Naive B cell (primary cell): ENCODE measurements at regions not wholly inside any gene's neighbourhood (a gene's known extent, or its start where the extent isn't known, plus 50 kb on each side); places are given as distances from the start of the nearest gene placed in this dataset.

Experiments used
- ATAC-seq, 2 donors: fragments of 150-1000 bp; cut with Tn5 transposase; 2 replicates each; pipeline ENCODE4 v1.10.0; 2021; ENCODE audit warnings: low read depth in 2 of 2, mild to moderate bottlenecking in 2 of 2, moderate library complexity in 2 of 2
- DNase-seq: peaks from one replicate; pipeline ENCODE4 v3.0.0; 2022
- H3K27ac Mint-ChIP-seq, 6 donors: one replicate each; pipeline ENCODE4 v1.8.0; 2020 to 2022; ENCODE audit warnings: mild to moderate bottlenecking in 6 of 6, mixed read lengths in 6 of 6, moderate library complexity in 5 of 6, inconsistent platforms in 2 of 6
- H3K27me3 Mint-ChIP-seq, 3 donors: one replicate each; pipeline ENCODE4 v1.8.0; 2021 to 2022; ENCODE audit warnings: mixed read lengths in 3 of 3, mild to moderate bottlenecking in 1 of 3
- H3K36me3 Mint-ChIP-seq, 2 donors: one replicate each; pipeline ENCODE4 v1.8.0; 2020 to 2022; ENCODE audit warnings: mixed read lengths in 2 of 2, inconsistent platforms in 1 of 2, mild to moderate bottlenecking in 1 of 2
- H3K4me1 Mint-ChIP-seq, 3 donors: one replicate each; pipeline ENCODE4 v1.8.0; 2020 to 2022; ENCODE audit warnings: mixed read lengths in 3 of 3, inconsistent platforms in 1 of 3, mild to moderate bottlenecking in 1 of 3, moderate library complexity in 1 of 3
- H3K4me3 Mint-ChIP-seq, 8 donors: one replicate each; pipeline ENCODE4 v1.8.0; 2020 to 2022; ENCODE audit warnings: mild to moderate bottlenecking in 8 of 8, mixed read lengths in 8 of 8, moderate library complexity in 8 of 8, inconsistent platforms in 2 of 8
- H3K9me3 Mint-ChIP-seq, 7 donors: one replicate each; pipeline ENCODE4 v1.8.0; 2020 to 2022; ENCODE audit warnings: mixed read lengths in 7 of 7, mild to moderate bottlenecking in 5 of 7, inconsistent platforms in 2 of 7, moderate library complexity in 1 of 7

DNA sequence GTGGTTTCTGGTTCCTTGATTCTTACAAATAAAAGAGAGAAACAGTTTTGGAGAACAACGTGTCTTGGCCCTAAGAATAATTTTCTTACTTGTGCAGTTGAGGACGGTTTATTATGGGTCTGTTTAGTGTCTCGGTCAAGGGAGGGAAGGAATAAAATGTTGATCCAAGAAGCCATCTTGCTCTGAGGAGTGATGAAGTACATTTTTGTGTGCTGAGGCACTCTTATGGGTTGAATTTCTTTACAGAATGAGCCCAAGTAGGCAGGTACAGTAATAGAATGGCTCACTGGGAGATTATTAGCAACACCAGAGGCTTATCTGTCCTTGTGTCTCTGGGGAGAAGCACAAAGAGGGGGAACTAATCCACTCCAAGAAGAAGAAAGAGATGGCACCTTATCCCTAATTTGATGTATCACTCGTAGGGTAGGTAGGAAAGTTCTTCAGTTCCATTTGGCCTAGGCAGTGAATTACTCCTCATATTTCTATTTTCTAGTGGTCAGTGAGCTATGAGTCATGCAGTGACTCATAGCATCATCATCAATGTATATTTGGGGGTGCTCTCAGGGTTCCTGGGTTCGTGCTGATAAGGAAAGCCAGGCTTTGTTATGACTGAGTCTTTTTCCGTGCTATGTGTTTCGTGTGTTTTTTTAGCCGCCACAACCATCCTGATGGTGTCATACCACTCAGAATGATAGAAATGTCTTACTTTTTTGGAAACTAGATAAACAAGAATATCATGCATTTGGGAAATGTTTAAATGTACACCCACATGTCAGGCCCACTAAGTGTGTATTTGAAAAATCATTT is 250.1 kb upstream of the CTAGE1 start:
- no peaks in the 10 kb centered on the region for H3K4me1 Mint-ChIP-seq
- H3K36me3 Mint-ChIP-seq, result no peaks in the 10 kb centered on the region
- DNase-seq, result no peak
- H3K27me3 Mint-ChIP-seq, result peaks cover 0 to 11% (median 9%) of the 10 kb centered on the region in 3 donors
- peaks cover 6 to 32% (median 21%) of the 10 kb centered on the region in 7 donors for H3K9me3 Mint-ChIP-seq
- no peak for ATAC-seq
- H3K4me3 Mint-ChIP-seq, result no peak overlapping the region
- H3K27ac Mint-ChIP-seq, result no peak overlapping the region

DNA sequence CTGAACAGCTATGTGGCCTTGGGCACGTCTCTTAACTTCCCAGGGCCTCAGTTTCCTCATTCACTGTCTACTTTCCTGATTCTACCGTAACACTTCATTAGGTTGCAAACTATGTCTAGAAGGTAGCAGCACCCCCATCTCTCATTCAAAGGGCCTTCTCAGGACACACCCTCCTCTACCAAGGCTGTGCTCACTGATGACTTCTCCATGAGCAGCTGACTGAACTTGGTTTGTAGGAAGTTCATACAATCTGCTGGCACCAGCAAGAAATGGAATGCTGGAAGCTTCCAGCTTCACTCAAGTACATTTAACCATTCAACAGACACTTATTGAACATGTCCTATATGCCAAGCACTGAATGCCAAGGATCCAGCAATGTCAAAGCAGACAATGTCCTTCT is 250.8 kb upstream of the CTAGE1 start:
- no peak for ATAC-seq
- Mint-ChIP-seq H3K4me1 (no peaks in the 10 kb centered on the region), H3K27ac (no peak overlapping the region), H3K27me3 (peaks cover 0 to 11% (median 9%) of the 10 kb centered on the region in 3 donors), H3K9me3 (peaks cover 0 to 25% (median 14%) of the 10 kb centered on the region in 7 donors), H3K36me3 (no peaks in the 10 kb centered on the region), H3K4me3 (no peak overlapping the region)
- no peak for DNase-seq

DNA sequence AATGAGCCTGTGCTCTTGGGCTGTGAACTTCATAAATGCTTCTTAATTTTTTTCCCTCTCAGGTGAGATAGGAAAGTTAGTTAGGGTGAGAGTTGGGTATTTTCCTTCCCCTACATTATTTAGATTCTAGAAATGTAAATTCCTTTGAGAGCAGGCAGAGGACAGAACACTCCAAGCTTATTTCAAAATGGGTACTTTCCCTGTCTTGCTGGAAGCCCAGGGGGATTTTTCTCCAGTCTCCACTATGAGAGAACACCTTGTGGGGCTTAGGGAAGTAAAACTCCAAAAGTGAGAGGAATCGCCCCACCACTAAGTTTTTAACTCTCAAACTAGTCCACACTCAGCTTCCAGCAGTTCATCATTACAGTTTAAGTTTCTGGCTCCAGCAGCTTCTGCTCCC is 253.2 kb upstream of the CTAGE1 start:
- H3K4me1 Mint-ChIP-seq, result peaks cover 0 to 5% (median 0%) of the 10 kb centered on the region in 3 donors
- H3K27ac Mint-ChIP-seq, result no peak overlapping the region
- DNase-seq (no peak), ATAC-seq (no peak)
- peaks cover 3 to 8% (median 5%) of the 10 kb centered on the region in 7 donors for H3K9me3 Mint-ChIP-seq
- H3K27me3 Mint-ChIP-seq, result peaks cover 7 to 19% (median 9%) of the 10 kb centered on the region in 3 donors
- H3K4me3 Mint-ChIP-seq, result no peak overlapping the region
- no peaks in the 10 kb centered on the region for H3K36me3 Mint-ChIP-seq

DNA sequence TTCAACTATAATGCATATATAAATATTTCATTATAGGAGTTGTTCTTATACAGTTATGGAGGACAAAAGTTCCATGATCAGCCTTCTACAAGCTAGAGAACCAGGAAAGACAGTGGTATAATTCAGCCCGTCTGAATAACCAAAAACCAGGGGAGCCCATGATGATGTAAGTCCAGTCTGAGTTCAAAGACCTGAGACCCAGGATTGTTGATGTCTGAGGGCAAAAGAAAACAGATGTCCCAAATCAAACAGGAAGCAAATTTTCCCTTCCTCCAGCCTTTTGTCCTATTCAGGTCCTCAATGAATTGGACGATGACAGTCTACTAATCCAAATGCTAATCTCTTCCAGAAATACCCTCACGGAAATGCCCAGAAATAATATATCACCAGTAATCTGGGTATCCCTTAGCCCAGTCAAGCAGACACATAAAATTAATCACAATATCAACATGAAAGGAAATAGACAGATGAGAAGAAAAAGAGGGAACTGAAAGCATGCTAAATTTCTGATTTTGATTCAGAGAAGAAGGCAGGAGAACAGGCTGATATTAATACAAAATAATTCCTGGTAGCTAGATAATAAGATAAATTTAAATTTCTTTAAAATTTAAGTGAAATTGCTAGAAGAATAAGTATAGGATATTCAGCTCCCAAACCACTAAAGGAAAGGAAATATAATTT is 255.6 kb upstream of the CTAGE1 start:
- Mint-ChIP-seq H3K27me3 (peaks cover 6 to 19% (median 7%) of the 10 kb centered on the region in 3 donors), H3K9me3 (peaks cover 0 to 8% (median 5%) of the 10 kb centered on the region in 7 donors), H3K36me3 (no peaks in the 10 kb centered on the region), H3K27ac (no peak overlapping the region), H3K4me3 (no peak overlapping the region), H3K4me1 (peaks cover 0 to 5% (median 0%) of the 10 kb centered on the region in 3 donors)
- DNase-seq, result no peak
- no peak for ATAC-seq

DNA sequence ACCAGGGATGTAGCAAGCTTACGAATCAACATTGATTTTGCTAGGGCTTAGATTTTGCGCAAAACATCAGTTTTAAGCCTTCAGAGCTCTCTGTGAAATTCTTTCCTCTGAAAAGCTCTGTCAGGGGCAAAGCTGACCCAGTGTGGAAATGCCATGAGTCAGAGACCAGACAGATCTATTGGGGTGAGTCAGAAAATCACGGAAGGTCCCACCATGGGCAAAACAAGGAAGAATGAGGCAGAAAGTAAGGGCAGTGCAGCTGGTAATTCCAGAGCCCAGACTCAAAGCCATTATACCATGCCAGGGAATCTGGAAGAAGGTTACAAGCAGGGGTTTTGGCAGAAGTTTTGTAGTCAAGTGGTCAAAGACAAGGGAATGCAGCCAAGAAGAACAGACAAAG is 256.6 kb upstream of the CTAGE1 start:
- Mint-ChIP-seq H3K27me3 (peaks cover 0 to 19% (median 7%) of the 10 kb centered on the region in 3 donors), H3K36me3 (no peaks in the 10 kb centered on the region), H3K4me1 (peaks cover 0 to 5% (median 0%) of the 10 kb centered on the region in 3 donors), H3K27ac (peak overlapping the region in 1 of 6 donors; percentile 20), H3K4me3 (no peak overlapping the region), H3K9me3 (peaks cover 0 to 6% (median 1%) of the 10 kb centered on the region in 7 donors)
- DNase-seq, result no peak
- ATAC-seq, result no peak

DNA sequence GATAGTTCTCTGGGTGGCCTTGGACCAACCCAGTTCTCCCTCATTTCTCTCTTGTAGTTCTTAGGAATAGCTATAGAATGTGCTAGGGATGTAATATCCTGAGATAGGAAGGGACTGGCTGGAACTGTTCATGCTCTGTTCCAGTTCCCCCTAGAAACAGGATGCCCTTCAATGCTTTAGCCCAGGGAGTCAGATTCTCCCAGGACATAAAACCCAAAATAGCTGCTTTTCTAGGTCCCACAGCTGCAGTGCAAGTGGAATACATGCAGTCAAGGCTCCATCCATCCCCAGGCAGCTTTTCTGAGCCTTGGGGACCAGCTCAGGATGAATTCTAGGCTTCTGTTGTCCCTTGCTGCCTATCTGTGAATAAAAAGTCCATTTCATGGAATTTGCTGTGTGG is 257.3 kb upstream of the CTAGE1 start:
- H3K4me3 Mint-ChIP-seq, result no peak overlapping the region
- H3K9me3 Mint-ChIP-seq, result peaks cover 0 to 6% (median 1%) of the 10 kb centered on the region in 7 donors

DNA sequence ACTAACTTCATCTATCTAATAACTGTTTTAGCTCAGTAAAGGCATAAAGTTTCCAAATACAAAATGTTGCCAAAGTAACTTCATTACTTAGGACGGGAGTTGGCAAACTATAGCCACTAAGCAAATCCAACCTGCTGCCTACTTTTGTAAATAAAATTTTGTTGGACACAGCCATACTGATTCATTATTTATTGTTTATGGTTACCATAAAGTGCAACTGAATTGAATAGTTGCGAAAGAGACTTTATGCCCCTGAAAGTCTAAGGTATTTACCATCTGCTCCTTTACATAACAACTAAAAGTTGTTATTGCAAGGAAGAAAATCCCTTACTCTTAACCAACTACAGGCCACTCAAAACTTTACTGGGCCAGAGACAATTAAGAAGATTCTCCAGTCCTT is 256.7 kb upstream of the RBBP8 start:
- Mint-ChIP-seq H3K27ac (no peak overlapping the region), H3K36me3 (no peaks in the 10 kb centered on the region), H3K4me3 (no peak overlapping the region), H3K27me3 (peaks cover 6 to 8% (median 7%) of the 10 kb centered on the region in 3 donors), H3K9me3 (peaks cover 0 to 6% (median 1%) of the 10 kb centered on the region in 7 donors), H3K4me1 (peaks cover 0 to 5% (median 0%) of the 10 kb centered on the region in 3 donors)
- ATAC-seq (no peak), DNase-seq (no peak)

More for the DNA sequence above, 257.3 kb upstream of the CTAGE1 start:
- ATAC-seq (no peak), DNase-seq (no peak)
- H3K27me3 Mint-ChIP-seq, result peaks cover 0 to 16% (median 7%) of the 10 kb centered on the region in 3 donors
- H3K4me1 Mint-ChIP-seq, result peaks cover 0 to 5% (median 0%) of the 10 kb centered on the region in 3 donors
- no peaks in the 10 kb centered on the region for H3K36me3 Mint-ChIP-seq
- H3K27ac Mint-ChIP-seq, result no peak overlapping the region

DNA sequence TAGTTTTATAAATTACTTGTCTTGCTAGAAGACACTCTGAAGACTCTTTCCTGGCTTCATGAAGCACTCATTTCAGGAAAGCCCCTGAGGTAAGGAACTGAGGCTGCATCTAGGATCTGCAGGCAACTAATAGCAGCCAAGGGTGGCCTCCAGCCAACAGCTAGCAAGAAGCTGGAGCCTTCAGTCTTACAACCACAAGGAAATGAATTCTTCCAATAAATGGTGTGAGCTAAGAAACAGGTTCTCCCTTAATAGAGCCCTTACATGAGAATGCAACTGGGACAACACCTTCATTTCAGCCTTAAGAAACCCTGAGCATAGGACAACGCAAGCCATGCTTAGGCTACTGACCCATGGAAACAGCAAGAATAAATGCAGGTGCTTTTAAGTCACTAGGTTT is 254.6 kb upstream of the RBBP8 start:
- Mint-ChIP-seq H3K4me1 (peaks cover 0 to 5% (median 0%) of the 10 kb centered on the region in 3 donors), H3K9me3 (peaks cover 0 to 6% (median 1%) of the 10 kb centered on the region in 7 donors), H3K27me3 (peaks cover 8 to 15% (median 10%) of the 10 kb centered on the region in 3 donors), H3K4me3 (no peak overlapping the region), H3K36me3 (no peaks in the 10 kb centered on the region), H3K27ac (no peak overlapping the region)
- no peak for ATAC-seq
- no peak for DNase-seq

DNA sequence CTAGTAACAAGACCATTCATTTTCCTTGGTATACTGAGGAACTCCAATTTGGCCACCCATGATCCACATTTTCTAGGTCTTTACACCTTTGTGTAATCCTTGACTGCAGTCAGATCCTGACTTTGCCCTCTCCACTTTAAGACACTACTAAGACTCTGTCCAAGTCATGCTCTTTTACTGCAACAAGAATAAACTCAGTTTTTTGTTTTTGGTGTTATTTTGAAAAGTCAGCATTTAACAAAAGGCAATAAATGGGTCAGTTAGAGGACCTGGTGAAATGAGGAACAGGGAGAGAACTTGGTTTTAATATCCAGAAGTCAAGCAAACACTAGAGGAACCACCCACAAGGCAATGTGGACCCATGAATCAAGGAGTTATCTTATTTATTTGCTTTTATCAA is 252.2 kb upstream of the RBBP8 start:
- no peaks in the 10 kb centered on the region for H3K4me1 Mint-ChIP-seq
- no peak overlapping the region for H3K4me3 Mint-ChIP-seq
- no peak overlapping the region for H3K27ac Mint-ChIP-seq
- DNase-seq, result no peak
- no peaks in the 10 kb centered on the region for H3K36me3 Mint-ChIP-seq
- H3K27me3 Mint-ChIP-seq, result peaks cover 4 to 17% (median 8%) of the 10 kb centered on the region in 3 donors
- ATAC-seq, result no peak
- H3K9me3 Mint-ChIP-seq, result no peaks in the 10 kb centered on the region

DNA sequence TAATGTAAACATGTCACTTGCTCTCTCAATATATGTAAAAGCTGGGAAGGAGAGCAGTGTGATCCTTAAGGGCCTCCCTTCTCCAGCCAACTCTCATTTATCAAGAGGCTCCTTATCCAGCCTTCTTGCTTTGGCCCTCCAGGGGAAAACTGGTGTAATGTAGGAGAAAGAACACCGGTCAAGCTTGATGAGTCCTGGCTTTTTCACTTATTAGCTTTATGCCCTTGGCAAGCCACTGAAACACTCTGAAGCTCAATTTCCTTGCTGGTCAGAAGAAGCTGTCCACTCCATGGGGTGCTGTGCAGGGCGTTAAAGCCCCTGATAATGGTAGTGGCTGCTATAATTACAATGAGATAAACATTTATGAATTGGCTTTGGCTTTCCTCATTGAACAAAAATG is 251.2 kb upstream of the RBBP8 start:
- no peaks in the 10 kb centered on the region for H3K4me1 Mint-ChIP-seq
- H3K27ac Mint-ChIP-seq, result no peak overlapping the region
- H3K4me3 Mint-ChIP-seq, result no peak overlapping the region
- H3K9me3 Mint-ChIP-seq, result no peaks in the 10 kb centered on the region
- ATAC-seq (no peak), DNase-seq (no peak)
- peaks cover 5 to 17% (median 8%) of the 10 kb centered on the region in 3 donors for H3K27me3 Mint-ChIP-seq
- H3K36me3 Mint-ChIP-seq, result no peaks in the 10 kb centered on the region

DNA sequence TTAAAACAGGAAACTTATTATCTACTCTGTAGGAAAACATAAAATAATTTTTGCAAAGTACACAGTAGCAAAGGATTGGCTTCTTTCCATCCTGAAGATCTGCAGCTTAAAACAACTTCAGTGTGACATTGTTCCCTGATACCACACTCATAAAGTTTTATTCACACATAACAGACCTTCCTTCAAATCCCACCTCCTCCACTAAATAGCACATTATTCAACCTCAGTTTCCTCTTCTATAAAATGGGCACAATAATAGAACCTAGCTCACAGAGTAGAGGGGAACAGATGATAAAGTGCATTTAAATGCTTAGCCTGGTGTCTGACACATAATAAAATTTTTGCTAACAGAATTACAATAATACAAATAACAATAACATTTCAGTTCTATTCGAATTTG is 250.4 kb upstream of the RBBP8 start:
- Mint-ChIP-seq H3K27ac (no peak overlapping the region), H3K4me1 (no peaks in the 10 kb centered on the region), H3K9me3 (peaks cover 0 to 4% (median 2%) of the 10 kb centered on the region in 7 donors), H3K4me3 (no peak overlapping the region), H3K36me3 (no peaks in the 10 kb centered on the region), H3K27me3 (peaks cover 8 to 17% (median 10%) of the 10 kb centered on the region in 3 donors)
- DNase-seq, result no peak
- no peak for ATAC-seq

DNA sequence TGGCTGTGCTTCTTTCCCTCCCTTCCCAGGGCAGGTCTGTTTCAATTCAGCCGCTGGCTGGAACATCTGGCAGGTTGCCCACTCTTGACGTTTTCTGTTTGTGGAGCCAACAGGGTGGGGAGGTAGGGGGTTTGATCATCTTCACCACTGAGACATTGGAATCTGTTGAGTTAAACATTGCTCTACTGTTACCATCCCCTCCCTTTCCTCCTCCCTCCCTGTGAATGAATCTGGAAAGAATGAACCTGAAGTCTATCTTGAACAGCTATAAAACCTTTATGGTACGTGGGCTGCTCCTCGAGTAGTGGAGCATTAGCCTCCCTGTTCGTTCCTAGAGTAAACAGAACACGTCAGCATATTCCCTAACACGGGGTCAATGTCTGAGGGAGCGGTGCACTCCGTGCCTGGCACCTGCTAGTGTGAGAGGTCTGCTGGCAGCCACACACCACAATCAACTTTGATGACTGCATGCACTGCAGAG is 249.9 kb upstream of the RBBP8 start:
- Mint-ChIP-seq H3K27ac (no peak overlapping the region), H3K27me3 (peaks cover 8 to 17% (median 10%) of the 10 kb centered on the region in 3 donors), H3K4me1 (no peaks in the 10 kb centered on the region), H3K36me3 (no peaks in the 10 kb centered on the region), H3K9me3 (peaks cover 0 to 6% (median 2%) of the 10 kb centered on the region in 7 donors), H3K4me3 (no peak overlapping the region)
- DNase-seq, result no peak
- no peak for ATAC-seq

DNA sequence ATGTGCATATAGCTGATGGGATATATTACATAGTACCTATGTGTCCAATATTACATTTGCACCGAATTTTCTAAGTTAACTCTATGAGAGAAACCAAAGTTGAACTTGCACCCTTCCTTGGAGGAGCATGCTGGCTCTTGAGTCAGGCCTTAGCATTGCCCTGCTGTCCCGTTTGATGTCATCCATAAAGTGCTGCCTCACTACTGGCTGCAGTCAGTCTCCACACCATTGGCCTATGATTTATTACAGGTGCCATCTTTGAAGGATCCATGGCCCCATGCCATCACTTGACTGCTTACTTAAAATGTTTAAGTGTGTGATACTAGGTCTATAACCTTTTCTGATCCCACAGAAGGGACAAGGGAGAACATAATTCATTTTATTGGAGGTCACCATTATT is 249.3 kb upstream of the RBBP8 start:
- Mint-ChIP-seq H3K36me3 (no peaks in the 10 kb centered on the region), H3K27me3 (peaks cover 8 to 17% (median 10%) of the 10 kb centered on the region in 3 donors), H3K9me3 (peaks cover 0 to 6% (median 2%) of the 10 kb centered on the region in 7 donors), H3K4me3 (no peak overlapping the region), H3K27ac (no peak overlapping the region), H3K4me1 (no peaks in the 10 kb centered on the region)
- no peak for ATAC-seq
- DNase-seq, result no peak
